T-cell (primary cell): ENCODE measurements at regions not wholly inside any gene's neighbourhood (a gene's known extent, or its start where the extent isn't known, plus 50 kb on each side); places are given as distances from the start of the nearest gene placed in this dataset.

Experiments used
- ATAC-seq, 4 experiments: fragments of 200-7000 bp in 3 of 4; fragments of 150-1000 bp in 1 of 4; cut with Tn5 transposase; replicated peaks in 1 of 4; 1 replicate in 3 of 4; 2 replicates in 1 of 4; pipeline ENCODE4 v1.10.0; 2021; ENCODE audit warnings: moderate library complexity in 3 of 4, mild to moderate bottlenecking in 2 of 4, moderate number of reproducible peaks in 1 of 4
- CTCF ChIA-PET, 2 donors: fragments of 300-600 bp; sonication (Branson Sonifier 250); formaldehyde crosslinking; loops; one replicate each; lab custom pipeline; 2022; ENCODE audit warnings: antibody characterized with exemption in 2 of 2; lab: Charles Lee
- POLR2A ChIA-PET, 2 donors: fragments of 300-600 bp; sonication (Branson Sonifier 250); formaldehyde crosslinking; loops; one replicate each; lab custom pipeline; 2022; ENCODE audit warnings: antibody characterized with exemption in 2 of 2; lab: Charles Lee
- DNase-seq, 35 experiments: peaks; one replicate each; pipeline versions ENCODE4 v3.0.0 to v3.0.0-alpha.2; 2013 to 2023
- H3K27ac ChIP-seq: one replicate; pipeline ENCODE4 v1.5.1; 2013; ENCODE audit warnings: low read length
- H3K27me3 ChIP-seq, 2 experiments: replicated peaks in 1 of 2; 1 replicate in 1 of 2; 2 replicates in 1 of 2; pipeline versions ENCODE4 v1.6.1 to v1.7.0; 2013; ENCODE audit warnings: low read length in 1 of 2, mixed read lengths in 1 of 2; ENCODE audit not compliant: control insufficient read depth in 2 of 2, insufficient read depth in 2 of 2; ENCODE audit errors: extremely low read depth in 1 of 2
- H3K36me3 ChIP-seq, 2 donors: 1 replicate in 1 of 2; 2 replicates in 1 of 2; pipeline versions ENCODE4 v1.6.1 to v1.7.0; 2013; ENCODE audit warnings: low read length in 1 of 2; ENCODE audit not compliant: control insufficient read depth in 2 of 2, insufficient read depth in 1 of 2; ENCODE audit errors: extremely low read depth in 1 of 2
- H3K4me1 ChIP-seq, 2 experiments: 1 replicate in 1 of 2; 2 replicates in 1 of 2; pipeline versions ENCODE4 v1.6.1 to v1.7.0; 2013; ENCODE audit warnings: low read length in 2 of 2, mixed read lengths in 1 of 2; ENCODE audit not compliant: insufficient read depth in 2 of 2, control insufficient read depth in 1 of 2; ENCODE audit errors: extremely low read depth in 1 of 2
- H3K4me3 ChIP-seq, 2 donors: 1 replicate in 1 of 2; 2 replicates in 1 of 2; pipeline versions ENCODE4 v1.5.1 to v1.7.0; 2013; ENCODE audit warnings: mild to moderate bottlenecking in 2 of 2, low read length in 1 of 2, moderate library complexity in 1 of 2; ENCODE audit not compliant: control insufficient read depth in 1 of 2; ENCODE audit errors: extremely low read depth in 1 of 2
- H3K9me3 ChIP-seq: 2 replicates; pipeline ENCODE4 v1.7.0; 2013
- H3K27ac Mint-ChIP-seq, 2 donors: one replicate each; pipeline ENCODE4 v1.8.0; 2020 to 2021; ENCODE audit warnings: mild to moderate bottlenecking in 2 of 2, mixed read lengths in 2 of 2
- H3K27me3 Mint-ChIP-seq, 2 donors: one replicate each; pipeline ENCODE4 v1.8.0; 2021 to 2022; ENCODE audit warnings: mixed read lengths in 2 of 2
- H3K36me3 Mint-ChIP-seq: one replicate; pipeline ENCODE4 v1.8.0; 2021; ENCODE audit warnings: mixed read lengths
- H3K4me1 Mint-ChIP-seq, 3 donors: one replicate each; pipeline ENCODE4 v1.8.0; 2020 to 2022; ENCODE audit warnings: mixed read lengths in 3 of 3, mild to moderate bottlenecking in 1 of 3
- H3K4me3 Mint-ChIP-seq, 3 donors: one replicate each; pipeline ENCODE4 v1.8.0; 2020 to 2022; ENCODE audit warnings: mild to moderate bottlenecking in 3 of 3, mixed read lengths in 3 of 3, moderate library complexity in 3 of 3
- H3K9me3 Mint-ChIP-seq, 3 donors: one replicate each; pipeline ENCODE4 v1.8.0; 2020 to 2022; ENCODE audit warnings: mixed read lengths in 3 of 3
- WGBS: methylation state at CpG from one replicate; pipeline ENCODE4 v1.1.5; 2013; ENCODE audit warnings: missing lambda C conversion rate; ENCODE audit not compliant: insufficient coverage; 5-methylcytosine and 5-hydroxymethylcytosine counted together

DNA sequence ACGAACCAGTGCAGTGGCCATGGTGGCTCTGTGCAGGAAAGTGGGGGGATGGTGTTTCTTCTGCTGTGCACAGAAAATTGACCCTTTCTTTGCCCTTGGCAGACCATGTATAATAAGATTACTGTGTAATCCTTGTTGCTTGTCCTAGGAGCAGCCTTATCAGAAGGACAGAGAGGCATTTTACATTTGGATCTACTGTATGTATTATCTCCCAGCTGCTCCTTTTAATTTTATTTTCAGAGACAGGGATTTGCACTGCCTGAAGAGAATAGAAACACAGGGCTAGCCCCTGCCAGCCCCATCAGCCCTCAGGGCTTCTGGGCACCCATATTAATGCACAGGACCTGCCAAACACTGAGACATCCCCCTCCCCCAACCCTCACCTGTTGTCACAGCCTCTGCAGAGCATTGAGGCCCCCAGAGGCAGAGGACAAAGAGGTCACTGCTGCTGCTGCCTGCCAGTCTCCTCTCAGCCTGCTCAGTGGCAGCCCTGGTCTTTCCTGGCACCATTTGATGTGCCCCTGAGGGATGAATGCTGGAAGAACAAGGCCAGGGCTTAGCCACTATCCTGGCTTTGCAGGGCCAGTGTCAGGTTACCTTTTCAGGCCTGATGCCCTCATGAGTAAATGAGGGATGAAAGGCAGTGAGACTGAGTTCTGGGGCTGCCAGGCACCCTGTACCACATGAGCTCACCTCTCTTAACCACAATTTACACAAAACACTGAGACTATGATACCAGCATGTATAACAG is 533.4 kb downstream of the NTRK3 start:
- WGBS = 100% methylated on average over 1 of the region's 1 CpG

DNA sequence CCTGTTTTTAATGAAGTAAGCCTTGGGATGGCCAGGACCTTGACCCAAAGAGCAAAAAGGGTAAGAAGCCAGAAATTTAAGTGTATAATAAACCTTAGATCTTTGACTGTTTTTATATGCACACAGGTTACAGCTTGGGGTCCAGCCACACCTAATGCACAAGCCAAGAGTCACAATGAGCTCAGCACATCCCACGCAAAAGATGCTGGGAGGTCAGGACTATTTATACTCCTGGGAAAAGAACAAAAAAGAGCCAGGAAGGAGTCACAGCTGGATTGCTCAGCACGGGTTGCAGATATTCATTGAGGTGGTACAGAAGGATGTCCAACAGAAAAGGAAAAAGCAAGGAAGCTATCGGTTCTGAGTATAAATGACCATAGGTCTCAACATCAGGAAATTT is 536.3 kb downstream of the NTRK3 start:
- no peaks in the 10 kb centered on the region for H3K9me3 ChIP-seq
- WGBS = 90% methylated on average over 2 of the region's 3 CpGs
- DNase-seq (no peak), ATAC-seq (no peak)
- ChIA-PET POLR2A (no interaction called here), CTCF (no interaction called here)
- H3K36me3 Mint-ChIP-seq = no peaks in the 10 kb centered on the region
- H3K27me3 Mint-ChIP-seq = peaks cover 5 to 9% of the 10 kb centered on the region in 2 donors
- no peak overlapping the region for H3K27ac ChIP-seq
- no peaks in the 10 kb centered on the region for H3K4me1 ChIP-seq
- H3K4me1 Mint-ChIP-seq = peaks cover 0 to 2% (median 0%) of the 10 kb centered on the region in 3 donors
- no peaks in the 10 kb centered on the region for H3K36me3 ChIP-seq
- H3K4me3 ChIP-seq = no peak overlapping the region
- H3K9me3 Mint-ChIP-seq = peaks cover 0 to 4% (median 3%) of the 10 kb centered on the region in 3 donors
- no peak overlapping the region for H3K27ac Mint-ChIP-seq
- no peak overlapping the region for H3K4me3 Mint-ChIP-seq
- H3K27me3 ChIP-seq = peaks cover 0 to 3% of the 10 kb centered on the region in 2 experiments

More for the DNA sequence above, 533.4 kb downstream of the NTRK3 start:
- Histone ChIP-seq H3K36me3 (no peaks in the 10 kb centered on the region), H3K4me1 (no peaks in the 10 kb centered on the region), H3K27me3 (peaks cover 0 to 6% of the 10 kb centered on the region in 2 experiments), H3K9me3 (no peaks in the 10 kb centered on the region), H3K4me3 (no peak overlapping the region), H3K27ac (no peak overlapping the region)
- Mint-ChIP-seq H3K27me3 (peaks cover 3 to 5% of the 10 kb centered on the region in 2 donors), H3K4me3 (no peak overlapping the region), H3K9me3 (peaks cover 0 to 4% (median 0%) of the 10 kb centered on the region in 3 donors), H3K36me3 (no peaks in the 10 kb centered on the region), H3K27ac (no peak overlapping the region), H3K4me1 (peaks cover 0 to 2% (median 0%) of the 10 kb centered on the region in 3 donors)
- POLR2A ChIA-PET = no interaction called here
- ATAC-seq (no peak), DNase-seq (no peak)
- CTCF ChIA-PET = no interaction called here

DNA sequence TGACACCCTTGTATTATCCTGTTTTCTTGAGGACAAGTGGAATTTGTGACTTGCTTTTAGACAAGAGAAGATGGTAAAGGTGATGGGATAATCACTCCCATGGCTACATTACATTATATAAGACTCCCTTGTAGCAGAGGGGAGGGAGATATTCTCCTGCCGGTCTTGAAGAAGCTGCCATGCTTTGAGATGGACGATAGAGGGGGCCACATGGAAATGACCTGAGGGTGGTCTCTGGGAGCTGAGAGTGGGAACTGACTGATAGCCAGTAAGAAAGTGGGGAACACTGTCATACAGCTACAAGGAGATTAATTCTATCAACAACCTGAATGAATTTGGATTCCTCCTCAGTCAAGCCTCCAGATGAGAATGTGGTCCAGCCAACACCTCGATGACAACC is 540.1 kb downstream of the NTRK3 start:
- H3K9me3 Mint-ChIP-seq = peaks cover 0 to 4% (median 3%) of the 10 kb centered on the region in 3 donors
- H3K27ac Mint-ChIP-seq = no peak overlapping the region
- DNase-seq = no peak
- Histone ChIP-seq H3K4me3 (no peak overlapping the region), H3K9me3 (no peaks in the 10 kb centered on the region), H3K27ac (no peak overlapping the region), H3K27me3 (no peaks in the 10 kb centered on the region), H3K36me3 (no peaks in the 10 kb centered on the region), H3K4me1 (no peaks in the 10 kb centered on the region)
- CTCF ChIA-PET = no interaction called here
- peaks cover 0 to 6% of the 10 kb centered on the region in 2 donors for H3K27me3 Mint-ChIP-seq
- no peaks in the 10 kb centered on the region for H3K4me1 Mint-ChIP-seq
- no peak overlapping the region for H3K4me3 Mint-ChIP-seq
- H3K36me3 Mint-ChIP-seq = no peaks in the 10 kb centered on the region
- ATAC-seq = no peak
- POLR2A ChIA-PET = no interaction called here
- 20% methylated on average over 1 of the region's 3 CpGs for WGBS

DNA sequence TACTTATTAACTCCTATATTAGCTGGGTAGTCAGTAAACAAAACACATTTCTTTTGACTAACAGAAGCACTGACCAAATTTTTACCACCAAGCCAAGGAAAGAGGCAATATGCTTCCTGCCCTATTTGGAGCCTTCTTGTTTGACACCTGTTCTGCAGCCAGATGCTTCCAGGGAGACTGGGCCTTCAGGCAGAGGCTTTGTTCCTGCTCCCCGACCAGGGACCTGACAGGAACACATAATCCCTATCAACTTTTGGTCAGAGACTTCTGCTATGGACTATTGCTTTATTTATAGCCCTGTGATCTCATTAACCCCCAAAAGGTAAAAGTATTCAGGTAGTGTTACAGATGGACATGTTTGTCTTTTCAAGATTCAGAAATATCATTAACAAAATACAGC is 541.3 kb downstream of the NTRK3 start:
- DNase-seq = no peak
- no peak overlapping the region for H3K27ac ChIP-seq
- Mint-ChIP-seq H3K36me3 (no peaks in the 10 kb centered on the region), H3K27me3 (peaks cover 0 to 6% of the 10 kb centered on the region in 2 donors), H3K4me1 (no peaks in the 10 kb centered on the region), H3K9me3 (peaks cover 0 to 4% (median 3%) of the 10 kb centered on the region in 3 donors), H3K27ac (no peak overlapping the region), H3K4me3 (no peak overlapping the region)
- H3K4me3 ChIP-seq = no peak overlapping the region
- H3K27me3 ChIP-seq = no peaks in the 10 kb centered on the region
- no peaks in the 10 kb centered on the region for H3K9me3 ChIP-seq
- POLR2A ChIA-PET = no interaction called here
- no CpG with 5 or more reads among the region's 1 CpG for WGBS
- H3K36me3 ChIP-seq = no peaks in the 10 kb centered on the region
- ATAC-seq = no peak
- H3K4me1 ChIP-seq = no peaks in the 10 kb centered on the region
- CTCF ChIA-PET = no interaction called here

DNA sequence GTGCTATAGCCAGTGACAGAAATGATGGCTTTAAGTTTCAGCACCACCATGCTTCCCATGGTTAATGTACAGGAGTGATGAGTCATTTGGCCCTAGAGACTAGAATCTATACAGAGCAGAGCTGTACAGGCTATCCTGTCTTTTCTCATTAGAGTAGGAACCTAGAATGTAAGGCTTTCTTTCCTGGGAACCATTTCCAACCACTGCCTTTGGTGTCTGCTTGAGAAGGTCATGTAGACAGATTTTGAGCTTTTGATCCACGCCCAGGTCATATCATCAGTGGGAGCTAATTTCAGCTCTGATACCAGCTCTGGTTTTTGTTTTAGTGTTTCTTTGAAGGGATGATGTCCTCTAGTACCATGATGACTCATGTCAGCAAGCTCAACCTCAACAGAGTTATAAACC is 543.1 kb downstream of the NTRK3 start:
- Mint-ChIP-seq H3K27ac (no peak overlapping the region), H3K27me3 (peaks cover 0 to 6% of the 10 kb centered on the region in 2 donors), H3K4me1 (no peaks in the 10 kb centered on the region), H3K9me3 (peaks cover 0 to 3% (median 0%) of the 10 kb centered on the region in 3 donors), H3K4me3 (no peak overlapping the region), H3K36me3 (no peaks in the 10 kb centered on the region)
- DNase-seq (no peak), ATAC-seq (no peak)
- WGBS = no CpG with 5 or more reads among the region's 1 CpG
- POLR2A ChIA-PET = no interaction called here
- Histone ChIP-seq H3K27me3 (no peaks in the 10 kb centered on the region), H3K9me3 (no peaks in the 10 kb centered on the region), H3K4me1 (no peaks in the 10 kb centered on the region), H3K4me3 (no peak overlapping the region), H3K27ac (no peak overlapping the region), H3K36me3 (no peaks in the 10 kb centered on the region)
- CTCF ChIA-PET = no interaction called here

DNA sequence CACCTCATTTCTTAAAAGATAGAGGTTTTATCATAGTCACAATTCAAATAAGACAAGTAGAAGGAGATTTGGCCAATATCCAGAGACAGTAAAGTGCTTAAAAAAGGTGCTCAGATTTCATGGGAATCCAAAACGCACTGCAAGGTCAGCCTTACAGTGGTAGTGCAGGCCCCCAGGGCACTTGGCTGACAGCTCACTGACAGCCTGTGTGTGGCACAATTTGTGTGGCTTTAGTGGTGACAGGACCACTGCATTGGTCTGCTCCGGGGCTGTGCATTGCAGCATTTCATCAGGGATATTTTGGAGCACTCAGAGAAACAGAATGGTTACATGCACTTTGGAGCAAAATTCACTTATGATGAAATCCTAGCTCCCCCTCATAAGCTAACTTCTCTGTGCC is 544.3 kb downstream of the NTRK3 start:
- Histone ChIP-seq H3K27ac (no peak overlapping the region), H3K36me3 (no peaks in the 10 kb centered on the region), H3K4me1 (no peaks in the 10 kb centered on the region), H3K27me3 (no peaks in the 10 kb centered on the region), H3K4me3 (no peak overlapping the region), H3K9me3 (no peaks in the 10 kb centered on the region)
- Mint-ChIP-seq H3K36me3 (no peaks in the 10 kb centered on the region), H3K4me3 (no peak overlapping the region), H3K27ac (no peak overlapping the region), H3K27me3 (peaks cover 0 to 6% of the 10 kb centered on the region in 2 donors), H3K9me3 (no peaks in the 10 kb centered on the region), H3K4me1 (no peaks in the 10 kb centered on the region)
- DNase-seq = no peak
- ATAC-seq = no peak
- POLR2A ChIA-PET = no interaction called here
- CTCF ChIA-PET = no interaction called here
- WGBS = 60% methylated on average over 2 of the region's 2 CpGs
